Prostate gland (tissue), 2 donors: ENCODE measurements at regions not wholly inside any gene's neighbourhood (a gene's known extent, or its start where the extent isn't known, plus 50 kb on each side); places are given as distances from the start of the nearest gene placed in this dataset.

Experiments used
- DNase-seq: peaks from one replicate; pipeline ENCODE4 v3.0.0-alpha.2; 2019; ENCODE audit warnings: low spot score
- H3K27ac ChIP-seq, 2 donors: fragments of 200-600 bp; sonication (generic); 2 replicates each; pipeline ENCODE4 v1.5.1; 2017 to 2019
- H3K27me3 ChIP-seq: fragments of 200-600 bp; sonication (generic); replicated peaks from 2 replicates; pipeline ENCODE4 v1.5.1; 2019; ENCODE audit not compliant: insufficient read depth
- H3K36me3 ChIP-seq, 2 donors: fragments of 200-600 bp; sonication (generic); 1 replicate in 1 of 2; 2 replicates in 1 of 2; pipeline versions ENCODE4 v1.5.1 to v1.8.1; 2017 to 2019
- H3K4me1 ChIP-seq: fragments of 200-600 bp; sonication (generic); replicated peaks from 2 replicates; pipeline ENCODE4 v1.5.1; 2019
- H3K4me3 ChIP-seq, 2 donors: fragments of 200-600 bp; sonication (generic); 2 replicates each; pipeline ENCODE4 v1.5.1; 2017 to 2019
- H3K9me3 ChIP-seq: fragments of 200-600 bp; sonication (generic); 2 replicates; pipeline ENCODE4 v1.5.1; 2017
- POLR2A ChIP-seq: fragments of 450-650 bp; IDR thresholded peaks from one replicate; pipeline ENCODE4 v1.6.1; 2016; ENCODE audit warnings: antibody characterized with exemption, mild to moderate bottlenecking
- POLR2AphosphoS5 ChIP-seq: sonication (generic); formaldehyde crosslinking; IDR thresholded peaks from one replicate; pipeline ENCODE4 v1.6.1; 2017; ENCODE audit warnings: antibody characterized with exemption
- WGBS: methylation state at CpG from one replicate; pipeline ENCODE4 v1.1.5; 2018; 5-methylcytosine and 5-hydroxymethylcytosine counted together
- intact Hi-C: fragments of 100-400 bp; cut with DNase I; formaldehyde crosslinking; loops from one replicate; pipeline ENCODE4 v1.14.2; 2022
- TF ChIP-seq, protein P1 (sequence below), 4 experiments: fragments of 200-600 bp in 2 of 4; fragments of 450-650 bp in 2 of 4; sonication (generic) in 2 of 4; IDR thresholded peaks; 1 replicate in 3 of 4; 2 replicates in 1 of 4; pipeline ENCODE4 v1.5.1; 2016 to 2019; ENCODE audit warnings: antibody characterized with exemption in 4 of 4, mild to moderate bottlenecking in 2 of 4, moderate library complexity in 2 of 4

DNA sequence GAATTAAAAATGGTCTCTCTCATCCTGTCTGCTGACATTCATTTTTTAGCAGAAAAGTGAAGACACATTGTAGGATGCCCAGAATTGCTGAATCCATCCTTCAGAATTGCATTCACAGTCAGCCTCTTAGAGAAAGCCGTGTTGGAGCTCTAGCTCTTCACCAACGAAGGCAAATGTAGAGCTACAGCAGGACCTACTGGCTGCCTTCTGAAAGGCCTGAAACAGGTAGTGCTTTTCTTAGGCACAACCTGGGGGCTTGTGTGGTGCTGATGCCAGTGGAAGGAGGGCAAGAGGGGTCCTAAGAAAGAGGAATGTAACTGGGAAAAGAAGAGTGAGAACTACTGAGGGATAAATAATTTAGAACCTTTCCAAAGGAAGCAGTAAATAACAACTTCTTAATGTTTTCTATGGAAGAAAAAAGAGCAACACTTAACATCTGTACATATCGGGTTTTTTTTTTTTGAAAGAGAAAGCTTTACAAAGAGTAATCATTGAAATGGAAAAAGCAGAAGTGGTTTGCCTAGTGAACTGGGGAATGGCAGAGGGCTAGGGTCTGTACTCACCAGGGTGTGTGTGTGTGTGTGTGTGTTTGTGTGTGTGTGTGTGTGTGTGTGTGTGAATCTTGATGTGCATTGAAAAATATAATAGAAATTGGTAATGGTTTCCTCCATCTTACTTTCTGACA lies 297.8 kb downstream of the SATB1 start:
- intact Hi-C loops = no loop called here
- H3K4me3 ChIP-seq = no peak overlapping the region
- H3K27ac ChIP-seq = no peak overlapping the region
- TF ChIP-seq, protein P1, sequence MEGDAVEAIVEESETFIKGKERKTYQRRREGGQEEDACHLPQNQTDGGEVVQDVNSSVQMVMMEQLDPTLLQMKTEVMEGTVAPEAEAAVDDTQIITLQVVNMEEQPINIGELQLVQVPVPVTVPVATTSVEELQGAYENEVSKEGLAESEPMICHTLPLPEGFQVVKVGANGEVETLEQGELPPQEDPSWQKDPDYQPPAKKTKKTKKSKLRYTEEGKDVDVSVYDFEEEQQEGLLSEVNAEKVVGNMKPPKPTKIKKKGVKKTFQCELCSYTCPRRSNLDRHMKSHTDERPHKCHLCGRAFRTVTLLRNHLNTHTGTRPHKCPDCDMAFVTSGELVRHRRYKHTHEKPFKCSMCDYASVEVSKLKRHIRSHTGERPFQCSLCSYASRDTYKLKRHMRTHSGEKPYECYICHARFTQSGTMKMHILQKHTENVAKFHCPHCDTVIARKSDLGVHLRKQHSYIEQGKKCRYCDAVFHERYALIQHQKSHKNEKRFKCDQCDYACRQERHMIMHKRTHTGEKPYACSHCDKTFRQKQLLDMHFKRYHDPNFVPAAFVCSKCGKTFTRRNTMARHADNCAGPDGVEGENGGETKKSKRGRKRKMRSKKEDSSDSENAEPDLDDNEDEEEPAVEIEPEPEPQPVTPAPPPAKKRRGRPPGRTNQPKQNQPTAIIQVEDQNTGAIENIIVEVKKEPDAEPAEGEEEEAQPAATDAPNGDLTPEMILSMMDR (IDR thresholded peaks at IDR 0.05) = no peak
- no peak for TF ChIP-seq POLR2AphosphoS5
- no peak for TF ChIP-seq POLR2A
- H3K9me3 ChIP-seq = no peaks in the 10 kb centered on the region
- H3K4me1 ChIP-seq = no peaks in the 10 kb centered on the region
- H3K36me3 ChIP-seq = no peaks in the 10 kb centered on the region
- 61% methylated on average over 3 of the region's 3 CpGs for WGBS
- DNase-seq = no peak
- no peaks in the 10 kb centered on the region for H3K27me3 ChIP-seq

DNA sequence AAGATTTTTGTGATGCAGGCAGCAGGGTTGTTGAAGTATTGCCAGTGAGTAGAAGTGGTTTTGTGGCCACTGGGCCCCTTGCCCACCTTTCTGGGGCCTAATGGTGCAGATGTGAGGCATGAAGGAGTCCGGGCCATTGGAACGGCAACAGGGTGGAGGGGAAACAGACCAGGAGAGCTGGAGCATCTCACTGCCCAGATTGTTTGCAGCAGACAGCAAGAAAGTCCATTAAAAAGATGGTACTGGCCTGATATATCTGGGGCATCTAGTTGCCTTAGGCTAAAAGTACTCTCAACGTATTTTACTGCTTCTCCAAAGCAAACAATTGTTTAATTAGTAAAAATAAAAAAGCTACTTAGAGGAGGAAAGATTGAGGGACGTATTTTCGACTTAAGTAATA lies 298.4 kb downstream of the SATB1 start:
- Histone ChIP-seq H3K27me3 (no peaks in the 10 kb centered on the region), H3K4me3 (no peak overlapping the region), H3K27ac (no peak overlapping the region), H3K36me3 (no peaks in the 10 kb centered on the region), H3K9me3 (no peaks in the 10 kb centered on the region), H3K4me1 (no peaks in the 10 kb centered on the region)
- no peak for TF ChIP-seq POLR2AphosphoS5
- TF ChIP-seq, protein P1 (IDR thresholded peaks at IDR 0.05) = no peak
- no peak for TF ChIP-seq POLR2A
- intact Hi-C loops = no loop called here
- 42% methylated on average over 5 of the region's 5 CpGs for WGBS
- no peak for DNase-seq

DNA sequence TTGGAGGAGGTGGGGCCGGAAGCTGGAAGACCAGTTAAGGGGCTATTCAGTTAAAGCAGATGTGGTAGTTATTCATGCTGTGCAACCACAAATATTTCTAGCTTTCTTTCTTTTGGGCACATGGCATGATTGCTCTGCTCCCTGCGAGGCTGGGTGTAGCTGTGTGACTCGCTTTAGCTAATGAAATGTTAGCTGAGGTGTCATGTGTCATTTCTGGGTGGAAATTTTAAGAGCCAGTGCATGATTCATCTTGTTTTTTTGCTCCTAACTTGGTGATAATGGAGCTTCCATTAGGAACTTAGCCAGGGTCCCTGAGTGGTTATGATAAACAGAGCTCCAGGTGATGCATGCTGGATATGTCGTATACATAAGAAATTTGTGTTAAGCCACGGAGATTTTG lies 300.6 kb downstream of the SATB1 start:
- Histone ChIP-seq H3K9me3 (no peaks in the 10 kb centered on the region), H3K4me3 (no peak overlapping the region), H3K27me3 (no peaks in the 10 kb centered on the region), H3K27ac (no peak overlapping the region), H3K36me3 (no peaks in the 10 kb centered on the region), H3K4me1 (no peaks in the 10 kb centered on the region)
- 79% methylated on average over 5 of the region's 5 CpGs for WGBS
- intact Hi-C loops = no loop called here
- TF ChIP-seq, protein P1 (IDR thresholded peaks at IDR 0.05) = no peak
- TF ChIP-seq POLR2A = no peak
- no peak for TF ChIP-seq POLR2AphosphoS5
- DNase-seq = no peak

DNA sequence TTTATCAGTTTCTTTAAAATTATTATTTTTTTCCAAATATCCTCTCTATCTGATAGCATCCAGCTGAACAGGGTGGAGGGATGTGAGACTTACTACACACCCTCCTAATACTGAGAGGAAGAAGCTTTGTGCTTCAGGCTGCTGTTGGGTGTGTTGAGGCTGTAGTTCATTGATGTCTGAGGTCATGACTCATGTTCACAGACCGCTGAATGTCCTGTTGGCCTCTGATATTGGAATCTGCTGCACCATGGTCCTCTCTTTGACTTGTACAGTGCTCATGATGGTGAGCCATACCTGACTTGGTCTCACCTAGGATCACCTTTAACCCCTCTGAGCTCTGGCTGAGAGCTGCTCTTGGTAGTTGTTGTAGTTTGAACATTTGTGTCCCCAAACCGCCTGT lies 302.9 kb downstream of the SATB1 start:
- Histone ChIP-seq H3K9me3 (no peaks in the 10 kb centered on the region), H3K4me3 (no peak overlapping the region), H3K27me3 (no peaks in the 10 kb centered on the region), H3K4me1 (no peaks in the 10 kb centered on the region), H3K27ac (no peak overlapping the region), H3K36me3 (no peaks in the 10 kb centered on the region)
- TF ChIP-seq POLR2A (no peak), POLR2AphosphoS5 (no peak)
- TF ChIP-seq, protein P1 (IDR thresholded peaks at IDR 0.05) = no peak
- 84% methylated on average over 2 of the region's 2 CpGs for WGBS
- no peak for DNase-seq
- intact Hi-C loops = no loop called here

DNA sequence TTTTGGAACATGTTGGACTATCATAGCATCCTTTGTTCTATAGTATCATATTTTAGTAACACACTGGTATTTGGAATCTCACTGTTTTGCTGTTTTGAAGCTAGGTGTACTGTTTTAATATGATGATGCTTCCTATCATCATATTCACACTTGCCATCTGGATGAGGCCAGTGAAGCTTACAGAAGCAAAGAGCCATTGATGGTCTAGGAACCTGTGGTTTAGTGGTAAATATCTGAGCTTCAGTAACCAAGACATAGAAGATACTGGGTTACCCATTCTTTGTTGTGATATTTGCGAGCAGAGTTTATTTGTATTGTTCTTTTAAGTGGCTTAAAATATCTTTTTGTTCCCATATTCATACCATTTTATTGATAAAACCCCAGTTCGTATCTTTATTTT lies 304.1 kb downstream of the SATB1 start:
- H3K9me3 ChIP-seq = no peaks in the 10 kb centered on the region
- H3K4me3 ChIP-seq = no peak overlapping the region
- DNase-seq = no peak
- WGBS = 94% methylated on average over 2 of the region's 2 CpGs
- H3K27ac ChIP-seq = no peak overlapping the region
- no peaks in the 10 kb centered on the region for H3K4me1 ChIP-seq
- TF ChIP-seq POLR2A = no peak
- TF ChIP-seq POLR2AphosphoS5 = no peak
- TF ChIP-seq, protein P1 (IDR thresholded peaks at IDR 0.05) = no peak
- no peaks in the 10 kb centered on the region for H3K27me3 ChIP-seq
- H3K36me3 ChIP-seq = no peaks in the 10 kb centered on the region
- intact Hi-C loops = no loop called here
